ENCODE measurements at regions not wholly inside any gene's neighbourhood (a gene's known extent, or its start where the extent isn't known, plus 50 kb on each side); places are given as distances from the start of the nearest gene placed in this dataset.
A peak's percentile ranks its signal among the peaks of the same experiment; 100 is the strongest.

DNA sequence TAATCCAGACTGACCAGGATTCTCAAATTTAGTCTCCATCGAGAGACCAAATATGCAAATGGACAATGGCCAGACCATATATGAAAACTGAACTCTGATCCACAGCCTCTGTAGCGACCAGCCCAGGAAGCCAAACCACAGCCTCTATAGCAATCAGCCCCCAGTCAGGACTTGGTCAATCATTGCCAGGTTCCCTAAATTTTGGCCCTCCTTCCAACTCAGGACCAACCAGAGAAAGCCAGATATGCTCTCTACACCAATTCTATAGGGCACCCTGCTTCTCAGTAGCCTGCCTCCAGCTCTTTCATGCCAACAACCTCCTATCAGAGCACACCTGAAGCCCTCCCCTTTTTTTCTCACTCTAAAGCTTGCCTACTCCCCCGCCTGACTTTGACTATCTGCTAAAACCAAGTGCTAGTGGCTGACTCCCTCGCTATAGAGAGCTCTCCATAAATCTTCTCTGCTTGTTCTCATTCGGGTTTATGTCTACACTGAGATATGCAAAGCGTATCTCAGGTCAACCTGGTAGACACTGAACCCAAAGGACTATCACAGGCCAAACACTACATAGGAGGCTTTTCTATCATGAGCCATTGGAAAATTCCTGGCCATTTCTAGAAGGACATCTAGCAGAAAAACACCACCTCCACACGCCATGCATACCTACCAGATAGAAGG lies 110.5 kb upstream of the FUT8 start (continued):
- TF ChIP-seq, protein P1, sequence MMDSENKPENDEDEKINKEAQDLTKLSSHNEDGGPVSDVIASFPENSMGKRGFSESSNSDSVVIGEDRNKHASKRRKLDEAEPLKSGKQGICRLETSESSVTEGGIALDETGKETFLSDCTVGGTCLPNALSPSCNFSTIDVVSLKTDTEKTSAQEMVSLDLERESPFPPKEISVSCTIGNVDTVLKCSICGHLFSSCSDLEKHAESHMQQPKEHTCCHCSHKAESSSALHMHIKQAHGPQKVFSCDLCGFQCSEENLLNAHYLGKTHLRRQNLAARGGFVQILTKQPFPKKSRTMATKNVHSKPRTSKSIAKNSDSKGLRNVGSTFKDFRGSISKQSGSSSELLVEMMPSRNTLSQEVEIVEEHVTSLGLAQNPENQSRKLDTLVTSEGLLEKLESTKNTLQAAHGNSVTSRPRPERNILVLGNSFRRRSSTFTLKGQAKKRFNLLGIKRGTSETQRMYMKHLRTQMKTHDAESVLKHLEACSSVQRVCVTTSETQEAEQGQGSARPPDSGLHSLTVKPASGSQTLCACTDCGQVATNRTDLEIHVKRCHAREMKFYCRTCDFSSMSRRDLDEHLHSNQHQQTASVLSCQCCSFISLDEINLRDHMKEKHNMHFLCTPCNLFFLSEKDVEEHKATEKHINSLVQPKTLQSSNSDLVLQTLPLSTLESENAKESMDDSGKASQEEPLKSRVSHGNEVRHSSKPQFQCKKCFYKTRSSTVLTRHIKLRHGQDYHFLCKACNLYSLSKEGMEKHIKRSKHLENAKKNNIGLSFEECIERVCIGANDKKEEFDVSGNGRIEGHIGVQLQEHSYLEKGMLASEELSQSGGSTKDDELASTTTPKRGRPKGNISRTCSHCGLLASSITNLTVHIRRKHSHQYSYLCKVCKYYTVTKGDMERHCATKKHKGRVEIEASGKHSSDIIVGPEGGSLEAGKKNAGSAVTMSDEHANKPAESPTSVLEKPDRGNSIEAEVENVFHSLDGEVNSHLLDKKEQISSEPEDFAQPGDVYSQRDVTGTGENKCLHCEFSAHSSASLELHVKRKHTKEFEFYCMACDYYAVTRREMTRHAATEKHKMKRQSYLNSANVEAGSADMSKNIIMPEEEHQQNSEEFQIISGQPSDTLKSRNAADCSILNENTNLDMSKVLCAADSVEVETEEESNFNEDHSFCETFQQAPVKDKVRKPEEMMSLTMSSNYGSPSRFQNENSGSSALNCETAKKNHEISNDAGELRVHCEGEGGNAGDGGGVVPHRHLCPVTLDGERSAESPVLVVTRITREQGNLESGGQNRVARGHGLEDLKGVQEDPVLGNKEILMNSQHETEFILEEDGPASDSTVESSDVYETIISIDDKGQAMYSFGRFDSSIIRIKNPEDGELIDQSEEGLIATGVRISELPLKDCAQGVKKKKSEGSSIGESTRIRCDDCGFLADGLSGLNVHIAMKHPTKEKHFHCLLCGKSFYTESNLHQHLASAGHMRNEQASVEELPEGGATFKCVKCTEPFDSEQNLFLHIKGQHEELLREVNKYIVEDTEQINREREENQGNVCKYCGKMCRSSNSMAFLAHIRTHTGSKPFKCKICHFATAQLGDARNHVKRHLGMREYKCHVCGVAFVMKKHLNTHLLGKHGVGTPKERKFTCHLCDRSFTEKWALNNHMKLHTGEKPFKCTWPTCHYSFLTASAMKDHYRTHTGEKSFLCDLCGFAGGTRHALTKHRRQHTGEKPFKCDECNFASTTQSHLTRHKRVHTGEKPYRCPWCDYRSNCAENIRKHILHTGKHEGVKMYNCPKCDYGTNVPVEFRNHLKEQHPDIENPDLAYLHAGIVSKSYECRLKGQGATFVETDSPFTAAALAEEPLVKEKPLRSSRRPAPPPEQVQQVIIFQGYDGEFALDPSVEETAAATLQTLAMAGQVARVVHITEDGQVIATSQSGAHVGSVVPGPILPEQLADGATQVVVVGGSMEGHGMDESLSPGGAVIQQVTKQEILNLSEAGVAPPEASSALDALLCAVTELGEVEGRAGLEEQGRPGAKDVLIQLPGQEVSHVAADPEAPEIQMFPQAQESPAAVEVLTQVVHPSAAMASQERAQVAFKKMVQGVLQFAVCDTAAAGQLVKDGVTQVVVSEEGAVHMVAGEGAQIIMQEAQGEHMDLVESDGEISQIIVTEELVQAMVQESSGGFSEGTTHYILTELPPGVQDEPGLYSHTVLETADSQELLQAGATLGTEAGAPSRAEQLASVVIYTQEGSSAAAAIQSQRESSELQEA (CRISPR knock-in tag; IDR thresholded peaks at IDR 0.05; ENCODE audit: not compliant biosample characterization): no peak
- TF ChIP-seq TCF7L2 (IDR thresholded peaks at IDR 0.05; ENCODE audit: low read depth, low read length): no peak
- TF ChIP-seq ZMYM4 (CRISPR knock-in tag; IDR thresholded peaks at IDR 0.05): peak; percentile 36; the same call in 1 of the 2 replicates
- no peak for TF ChIP-seq HMG20B (CRISPR knock-in tag; conservative IDR thresholded peaks at IDR 0.05)
- TF ChIP-seq HNF4A (CRISPR knock-in tag; IDR thresholded peaks at IDR 0.05): peak; percentile 41
- no peak for TF ChIP-seq KLF16 (CRISPR knock-in tag; IDR thresholded peaks at IDR 0.05)
- peak; percentile 51 for TF ChIP-seq HNF1B (CRISPR knock-in tag; IDR thresholded peaks at IDR 0.05)
- no peak for TF ChIP-seq SNAPC5 (CRISPR knock-in tag; IDR thresholded peaks at IDR 0.05; ENCODE audit: borderline replicate concordance)
- TF ChIP-seq ZBTB1 (CRISPR knock-in tag; IDR thresholded peaks at IDR 0.05; ENCODE audit: borderline replicate concordance): no peak
- TF ChIP-seq SP2 (CRISPR knock-in tag; IDR thresholded peaks at IDR 0.05): peak; percentile 50
- peak; percentile 54; the same call in 1 of the 2 replicates for TF ChIP-seq ZNF292 (CRISPR knock-in tag; IDR thresholded peaks at IDR 0.05; ENCODE audit: borderline replicate concordance, low read depth)
- TF ChIP-seq GFI1 (CRISPR knock-in tag; IDR thresholded peaks at IDR 0.05; ENCODE audit: borderline replicate concordance): 0 out of 2 replicates have a peak, but pooled peaks have one; percentile 31
- no peak for TF ChIP-seq ZNF747 (CRISPR knock-in tag; IDR thresholded peaks at IDR 0.05; ENCODE audit: borderline replicate concordance)
- no peak for TF ChIP-seq ZNF619 (CRISPR knock-in tag; IDR thresholded peaks at IDR 0.05)
